Neural progenitor cell (in vitro differentiated cells): ENCODE measurements at regions not wholly inside any gene's neighbourhood (a gene's known extent, or its start where the extent isn't known, plus 50 kb on each side); places are given as distances from the start of the nearest gene placed in this dataset.
"Not testable (repeated sequence)": the region's sequence is repeated elsewhere in the genome, so short reads cannot be mapped to it uniquely, and the experiment has no call there.

ENCODE experiments used
- CTCF ChIP-seq: fragments of 200-600 bp; sonication (generic); IDR thresholded peaks from 2 replicates; pipeline ENCODE4 v1.5.1; 2017; ENCODE audit warnings: antibody characterized with exemption, mild to moderate bottlenecking
- EZH2 ChIP-seq: fragments of 200-600 bp; sonication (generic); IDR thresholded peaks from 2 replicates; pipeline ENCODE4 v1.6.1; 2017; ENCODE audit warnings: antibody characterized with exemption, mild to moderate bottlenecking, moderate library complexity

- TF ChIP-seq CTCF, EZH2: not testable (repeated sequence)
These were observed 72.3 kb upstream of the SAMD11 start for GRCh38 chr1:851398-851797.
